ENCODE measurements at regions not wholly inside any gene's neighbourhood (a gene's known extent, or its start where the extent isn't known, plus 50 kb on each side); places are given as distances from the start of the nearest gene placed in this dataset.
"Not testable (repeated sequence)": the region's sequence is repeated elsewhere in the genome, so short reads cannot be mapped to it uniquely, and the experiment has no call there.

GRCh38 chr13:62185631-62186255 is 770.1 kb upstream of the PCDH20 start:
- DNase-seq (ENCODE audit: low spot score) = no peak

DNA sequence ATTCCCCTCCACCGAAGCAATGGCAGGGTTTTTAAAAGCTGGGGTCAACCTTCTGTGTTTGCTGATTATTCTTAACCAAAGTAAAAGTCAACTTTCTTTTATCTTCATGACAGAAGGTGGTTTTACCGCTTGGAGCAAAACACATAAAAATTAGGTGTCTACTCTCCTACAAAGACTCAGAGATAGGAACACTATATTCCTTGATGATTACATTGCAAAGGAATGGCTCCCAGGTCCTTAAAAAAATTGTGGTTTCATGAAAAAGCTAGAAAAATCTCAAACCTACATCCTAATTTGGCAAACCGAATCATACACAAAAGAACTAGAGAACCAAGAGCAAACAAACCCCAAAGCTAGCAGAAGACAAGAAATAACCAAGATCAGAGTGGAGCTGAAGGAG is 760.4 kb upstream of the PCDH20 start:
- no peak for DNase-seq (ENCODE audit: low spot score)

GRCh38 chr13:62173958-62174357 is 758.3 kb upstream of the PCDH20 start:
- DNase-seq (ENCODE audit: low spot score) = no peak

DNA sequence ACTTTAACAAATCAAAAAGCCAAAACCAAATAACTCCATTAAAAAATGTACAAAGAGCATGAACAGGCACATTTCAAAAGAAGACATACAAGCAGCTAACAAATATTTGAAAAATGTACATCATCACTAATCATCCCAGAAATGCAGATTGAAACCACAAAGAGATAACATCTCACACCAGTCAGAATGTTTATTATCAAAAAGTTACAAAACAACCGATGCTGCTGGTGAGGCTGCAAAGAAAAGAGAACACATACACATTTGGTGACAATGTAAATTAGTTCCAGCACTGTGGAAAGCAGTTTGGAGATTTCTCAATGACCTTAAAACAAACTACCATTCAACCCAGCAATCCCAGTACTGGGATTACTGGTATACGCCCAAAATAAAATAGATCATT is 756.0 kb upstream of the PCDH20 start:
- DNase-seq (ENCODE audit: low spot score) = no peak

DNA sequence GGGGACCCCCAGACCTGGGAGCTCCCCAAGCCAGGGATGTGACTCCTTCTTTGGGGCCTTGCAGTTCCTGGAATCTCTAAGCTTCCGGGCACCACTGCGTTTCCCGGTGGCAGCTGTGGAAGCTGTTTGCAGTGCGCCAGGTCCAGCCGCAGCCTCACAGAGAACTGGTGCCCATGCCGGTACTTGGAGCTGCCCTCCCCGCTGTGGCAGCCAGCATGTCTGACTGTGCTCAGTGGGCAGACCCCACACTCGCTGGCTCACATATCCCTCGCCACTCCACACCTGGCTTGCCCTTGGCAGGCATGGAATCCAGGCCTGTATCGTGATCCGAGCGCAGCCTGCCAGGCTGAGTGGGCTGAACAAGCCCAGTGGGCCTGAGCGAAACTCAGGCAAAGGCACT is 753.2 kb upstream of the PCDH20 start:
- DNase-seq (ENCODE audit: low spot score) = no peak

DNA sequence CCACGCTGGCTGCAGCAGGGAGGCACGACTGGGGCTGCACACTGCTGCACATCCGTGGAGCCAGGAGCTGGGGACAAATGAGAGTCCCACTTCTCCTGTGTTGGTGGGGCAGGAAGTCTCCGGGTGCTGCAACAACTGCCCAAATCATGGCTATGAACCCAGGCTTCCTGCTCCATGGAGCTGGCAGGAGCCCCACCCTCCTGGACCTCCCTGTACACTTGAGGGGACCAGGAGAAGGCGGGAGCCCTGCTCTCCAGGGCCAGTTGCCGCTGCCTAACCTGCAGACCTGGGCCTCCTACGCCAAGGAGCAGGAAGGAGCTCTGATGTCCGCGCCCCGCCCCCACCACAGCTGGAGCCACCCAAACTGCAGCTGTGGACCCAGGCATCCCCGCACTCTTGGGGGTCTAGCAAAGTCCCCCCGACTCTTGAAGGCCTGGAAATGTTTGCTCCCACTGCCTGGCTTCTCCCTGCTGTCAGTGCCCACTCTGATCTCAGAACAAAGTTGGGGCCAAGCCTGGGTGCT is 752.1 kb upstream of the PCDH20 start:
- no peak for DNase-seq (ENCODE audit: low spot score)

GRCh38 chr13:62162860-62163259 is 747.2 kb upstream of the PCDH20 start:
- DNase-seq (ENCODE audit: low spot score) = no peak

DNA sequence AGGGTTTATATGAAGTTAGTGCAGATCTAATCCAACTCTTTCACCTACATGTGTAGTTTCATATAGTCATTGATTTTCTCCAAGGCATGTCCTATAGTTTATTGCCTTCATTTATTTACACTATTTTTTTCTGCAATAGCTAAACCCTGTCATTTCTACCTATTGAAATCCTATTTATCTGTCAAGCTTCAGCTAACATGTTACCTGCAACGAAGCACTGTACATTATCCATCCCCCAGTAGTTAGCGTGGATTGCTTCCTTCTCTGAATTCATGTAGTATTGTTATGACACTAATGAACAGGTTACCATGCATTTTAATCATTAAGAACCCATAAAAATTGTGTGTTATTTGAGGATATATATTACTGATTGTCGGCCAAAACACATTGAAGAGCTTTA is 742.9 kb upstream of the PCDH20 start:
- no peak for DNase-seq (ENCODE audit: low spot score)

DNA sequence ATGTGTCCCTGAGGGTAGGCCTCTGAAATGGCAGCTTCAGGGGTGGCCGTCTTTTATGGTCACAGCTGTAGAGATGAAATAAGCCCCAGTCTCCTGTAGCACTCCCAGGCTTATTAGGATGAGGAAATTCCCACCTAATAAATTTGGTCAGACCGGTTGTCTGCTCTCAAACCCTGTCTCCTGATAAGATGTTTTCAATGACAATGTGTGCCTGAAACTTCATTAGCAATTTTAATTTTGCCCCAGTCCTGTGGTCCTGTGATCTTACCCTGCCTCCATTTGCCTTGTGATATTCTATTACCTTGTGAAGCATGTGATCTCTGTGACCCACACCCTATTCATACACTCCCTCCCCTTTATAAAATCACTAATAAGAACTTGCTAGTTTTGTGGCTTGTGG is 736.1 kb upstream of the PCDH20 start:
- not testable (repeated sequence) for DNase-seq (ENCODE audit: low spot score)

DNA sequence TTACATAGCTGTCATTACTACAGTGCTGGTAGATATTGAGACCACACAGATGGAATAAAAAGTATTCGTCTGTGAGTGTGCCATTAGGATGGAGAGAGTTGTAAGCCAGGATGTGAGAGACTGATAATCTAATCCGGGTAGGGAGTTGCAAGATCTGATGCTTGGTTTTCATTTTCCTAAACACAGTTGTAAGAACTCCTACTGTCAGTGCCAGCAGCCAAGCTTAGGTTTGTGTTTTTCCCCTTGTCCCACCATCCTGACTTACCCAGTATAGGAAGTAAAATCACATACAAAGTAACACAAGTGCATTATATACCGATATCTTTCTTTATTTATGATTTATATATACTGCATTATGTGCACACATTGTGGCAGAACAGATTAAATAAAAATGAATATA is 726.4 kb upstream of the PCDH20 start:
- no peak for DNase-seq (ENCODE audit: low spot score)

- DNase-seq (ENCODE audit: low spot score) = no peak
Measured at GRCh38 chr13:62139597-62139996, 723.9 kb upstream of the PCDH20 start.

- DNase-seq (ENCODE audit: low spot score) = no peak
Measured at GRCh38 chr13:62137629-62138405, 722.2 kb upstream of the PCDH20 start.

GRCh38 chr13:62131604-62132003 is 716.0 kb upstream of the PCDH20 start:
- DNase-seq (ENCODE audit: low spot score) = no peak

GRCh38 chr13:62130062-62130970 is 714.7 kb upstream of the PCDH20 start:
- DNase-seq (ENCODE audit: low spot score) = no peak

GRCh38 chr13:62129000-62129551 is 713.4 kb upstream of the PCDH20 start:
- no peak for DNase-seq (ENCODE audit: low spot score)

DNA sequence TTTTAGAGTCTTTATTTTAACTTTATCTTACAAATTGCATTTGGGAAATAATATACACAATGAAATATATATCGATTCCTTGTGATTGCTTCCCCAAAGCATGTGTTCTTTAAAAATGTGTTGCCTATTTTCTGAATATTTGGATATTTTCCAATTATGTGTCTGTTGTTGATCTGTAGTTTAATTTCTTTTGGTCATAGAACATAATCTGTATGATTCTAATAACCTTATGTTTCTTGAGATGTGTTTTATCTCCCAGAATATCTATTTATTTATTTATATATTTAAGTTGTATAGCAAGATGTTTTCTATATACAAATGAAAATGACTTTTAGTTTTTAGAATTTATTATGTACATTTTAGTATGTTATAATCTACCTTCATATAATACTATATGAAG is 710.8 kb upstream of the PCDH20 start:
- no peak for DNase-seq (ENCODE audit: low spot score)

DNA sequence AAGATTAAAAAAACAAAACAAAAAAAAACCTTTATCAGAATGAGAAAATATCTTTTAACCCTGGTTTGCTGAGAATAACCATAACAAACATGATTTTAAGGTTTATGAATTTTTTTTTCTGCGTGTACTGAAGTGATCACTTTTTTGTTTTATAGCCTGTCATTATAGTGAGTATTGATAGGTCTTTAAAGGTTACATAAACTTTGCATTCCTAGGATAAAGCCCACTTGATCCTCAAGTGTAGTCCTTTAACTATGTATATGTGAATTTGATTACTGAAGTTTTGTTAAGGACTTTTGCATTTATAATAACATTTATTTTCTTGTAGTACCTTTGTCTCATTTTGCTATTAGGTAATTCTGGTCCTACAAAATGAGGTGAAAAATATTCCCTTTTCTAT is 709.8 kb upstream of the PCDH20 start:
- no peak for DNase-seq (ENCODE audit: low spot score)

- no peak for DNase-seq (ENCODE audit: low spot score)
Measured at GRCh38 chr13:62123409-62123808, 707.8 kb upstream of the PCDH20 start.

- DNase-seq (ENCODE audit: low spot score) = no peak
Measured at GRCh38 chr13:62122434-62122833, 706.8 kb upstream of the PCDH20 start.

DNA sequence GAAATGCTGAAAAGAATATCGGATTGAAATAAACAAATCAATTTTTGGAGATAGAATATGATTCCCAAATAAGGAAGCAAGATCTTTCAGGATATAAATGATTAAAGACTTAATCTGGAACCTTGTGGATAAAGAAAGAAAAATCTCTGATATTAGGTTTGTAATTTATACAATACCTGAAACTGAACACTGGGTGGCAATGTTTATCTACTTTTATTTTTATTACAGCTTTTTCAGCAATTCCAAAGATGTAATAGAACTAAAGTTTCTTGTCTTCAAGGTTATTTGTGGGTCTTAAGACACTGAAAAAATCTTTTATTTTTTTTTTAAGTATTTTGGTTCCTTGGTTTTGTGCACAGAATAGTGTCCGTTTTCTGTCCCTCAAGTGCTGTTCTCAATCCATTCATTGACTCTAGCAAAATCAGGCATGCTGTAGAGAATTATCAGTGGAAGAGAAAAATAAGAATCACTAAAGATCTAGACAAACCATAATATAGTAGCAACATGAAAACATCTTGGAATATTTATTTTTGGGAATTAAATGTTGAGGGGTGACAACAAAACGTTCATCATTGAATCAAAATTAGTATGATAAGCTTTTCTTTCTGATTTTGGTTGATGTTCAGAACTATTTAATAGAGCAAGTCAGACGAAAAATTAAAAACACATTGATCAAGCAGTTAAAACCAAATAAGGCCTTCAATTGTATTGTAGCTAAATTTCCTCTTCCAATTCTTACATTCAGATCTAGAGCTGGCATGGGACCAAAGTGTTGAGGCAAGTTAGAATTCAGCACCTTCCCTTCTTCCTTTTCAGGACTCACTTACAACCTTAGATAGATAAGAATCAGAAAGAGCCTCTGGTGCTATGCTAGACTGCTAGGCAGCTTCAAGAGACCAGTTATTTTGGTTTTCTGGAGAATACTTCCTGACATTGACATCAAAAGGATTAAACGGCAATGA is 704.4 kb upstream of the PCDH20 start:
- DNase-seq (ENCODE audit: low spot score) = peak; percentile 5

DNA sequence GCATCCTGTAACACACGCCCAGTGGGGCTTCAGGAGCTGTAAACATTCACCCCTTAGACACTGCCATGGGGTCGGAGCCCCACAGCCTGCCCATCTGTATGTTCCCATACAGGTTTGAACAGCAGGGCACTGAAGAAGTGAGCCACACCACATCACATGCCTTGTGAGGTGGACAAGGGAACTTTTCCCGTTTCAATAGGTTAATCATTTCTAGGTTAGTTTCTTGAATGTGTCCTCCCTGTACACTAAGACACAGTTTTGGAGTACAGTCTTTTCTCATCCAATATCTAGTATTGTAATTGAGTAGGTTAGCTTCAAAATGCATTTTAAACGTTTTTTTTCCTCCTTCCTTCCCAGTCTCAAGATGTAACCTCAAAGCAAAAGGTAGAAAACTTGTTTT is 700.2 kb upstream of the PCDH20 start:
- no peak for DNase-seq (ENCODE audit: low spot score)

Measured in AG08395 (cell line).